ENCODE measurements at regions not wholly inside any gene's neighbourhood (a gene's known extent, or its start where the extent isn't known, plus 50 kb on each side); places are given as distances from the start of the nearest gene placed in this dataset.

DNA sequence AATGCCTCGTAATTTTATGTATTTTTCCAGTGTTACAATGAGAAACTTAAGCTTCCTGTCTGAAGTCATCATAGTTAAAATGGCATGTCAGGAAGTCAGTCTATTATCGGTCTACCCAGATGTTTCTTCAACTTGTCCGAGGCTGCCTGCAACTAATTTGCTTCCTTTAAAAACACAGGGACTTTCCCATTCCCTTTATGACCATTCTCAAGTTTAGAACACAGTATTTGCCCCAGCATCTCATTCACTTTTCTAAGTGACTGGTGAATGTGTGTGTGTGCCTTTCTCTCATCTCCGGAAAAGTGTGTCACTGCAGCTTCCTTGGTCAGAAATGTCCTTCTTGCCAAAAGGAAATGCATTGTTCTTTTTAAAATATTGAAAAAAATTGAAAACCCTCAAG lies 466.6 kb downstream of the RAP2B start:
- TF ChIP-seq CTCF (IDR thresholded peaks at IDR 0.05; ENCODE audit: poor library complexity), result no peak
- TF ChIP-seq EZH2phosphoT487 (IDR thresholded peaks at IDR 0.05; ENCODE audit: low read depth, severe bottlenecking, unreplicated experiment), result no peak
- TF ChIP-seq EZH2 (IDR thresholded peaks at IDR 0.05; ENCODE audit: borderline replicate concordance), result no peak
- Histone ChIP-seq H3K79me2 (no peaks in the 10 kb centered on the region), H3K9me2 (replicated peaks; ENCODE audit: insufficient read depth) (no peaks in the 10 kb centered on the region), H3K27me3 (no peaks in the 10 kb centered on the region), H3K4me1 (ENCODE audit: insufficient read depth) (no peaks in the 10 kb centered on the region), H3K4me3 (no peak overlapping the region), H3K36me3 (replicated peaks; ENCODE audit: insufficient read depth, low read depth) (no peaks in the 10 kb centered on the region), H3K4me2 (no peak overlapping the region), H3K9me3 (ENCODE audit: low read depth) (no peaks in the 10 kb centered on the region), H4K20me1 (ENCODE audit: insufficient read depth, poor library complexity, severe bottlenecking) (no peaks in the 10 kb centered on the region), H2AFZ (no peak overlapping the region), H3K27ac (no peak overlapping the region)
- WGBS (ENCODE audit: low lambda C conversion rate, missing lambda C conversion rate), result 73% methylated on average over 4 of the region's 4 CpGs
- no peak for DNase-seq (ENCODE audit: low spot score)

DNA sequence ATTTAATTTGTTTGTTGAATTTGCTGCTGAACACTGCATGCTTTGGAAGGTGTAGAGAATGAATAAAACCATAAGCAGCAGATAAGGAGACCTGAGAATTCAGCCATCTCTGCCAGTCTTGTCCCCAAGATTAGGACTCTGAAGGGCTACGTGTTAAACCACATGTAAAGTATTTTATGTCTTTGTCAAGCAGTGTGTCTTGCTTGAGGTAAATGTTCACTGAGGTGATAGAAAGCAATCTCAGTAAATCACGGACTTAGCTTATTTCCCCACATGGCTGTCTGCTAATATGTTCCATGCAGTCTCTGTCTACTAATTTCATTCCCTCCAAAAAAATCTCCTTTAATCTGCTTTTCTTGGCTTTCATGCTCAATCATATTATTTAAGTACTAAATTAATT lies 467.1 kb downstream of the RAP2B start:
- TF ChIP-seq EZH2phosphoT487 (IDR thresholded peaks at IDR 0.05; ENCODE audit: low read depth, severe bottlenecking, unreplicated experiment), result no peak
- TF ChIP-seq CTCF (IDR thresholded peaks at IDR 0.05; ENCODE audit: poor library complexity), result no peak
- no peak for TF ChIP-seq EZH2 (IDR thresholded peaks at IDR 0.05; ENCODE audit: borderline replicate concordance)

DNA sequence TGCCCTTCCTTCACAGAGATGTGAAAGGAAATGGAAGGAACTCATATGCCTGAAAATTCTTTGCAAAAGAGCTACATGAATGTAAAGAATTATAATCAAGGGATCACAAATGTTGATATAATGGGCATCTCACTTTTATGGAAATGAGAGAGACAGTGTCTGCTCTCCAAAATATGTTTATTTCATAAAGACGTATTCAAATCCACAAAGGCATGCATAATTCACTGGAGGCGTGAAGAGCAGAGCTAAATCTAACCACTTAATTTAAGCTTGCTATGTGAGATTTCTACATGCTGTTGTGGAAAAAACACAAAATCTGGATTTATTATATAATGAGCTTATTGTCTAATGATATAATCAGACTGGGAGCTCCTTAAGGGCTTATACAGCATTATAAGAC lies 469.1 kb downstream of the RAP2B start:
- Histone ChIP-seq H3K4me2 (no peak overlapping the region), H3K27me3 (no peaks in the 10 kb centered on the region), H3K4me1 (ENCODE audit: insufficient read depth) (no peaks in the 10 kb centered on the region), H3K36me3 (replicated peaks; ENCODE audit: insufficient read depth, low read depth) (no peaks in the 10 kb centered on the region), H2AFZ (no peak overlapping the region), H3K4me3 (no peak overlapping the region), H4K20me1 (ENCODE audit: insufficient read depth, poor library complexity, severe bottlenecking) (no peaks in the 10 kb centered on the region), H3K9me3 (ENCODE audit: low read depth) (no peaks in the 10 kb centered on the region), H3K9me2 (replicated peaks; ENCODE audit: insufficient read depth) (no peaks in the 10 kb centered on the region), H3K27ac (no peak overlapping the region), H3K79me2 (no peaks in the 10 kb centered on the region)
- no peak for TF ChIP-seq CTCF (IDR thresholded peaks at IDR 0.05; ENCODE audit: poor library complexity)
- TF ChIP-seq EZH2phosphoT487 (IDR thresholded peaks at IDR 0.05; ENCODE audit: low read depth, severe bottlenecking, unreplicated experiment), result no peak
- TF ChIP-seq EZH2 (IDR thresholded peaks at IDR 0.05; ENCODE audit: borderline replicate concordance), result no peak
- 93% methylated on average over 2 of the region's 2 CpGs for WGBS (ENCODE audit: low lambda C conversion rate, missing lambda C conversion rate)
- DNase-seq (ENCODE audit: low spot score), result no peak

More for the DNA sequence above, 467.1 kb downstream of the RAP2B start:
- H2AFZ ChIP-seq, result no peak overlapping the region
- no peak overlapping the region for H3K27ac ChIP-seq
- no peaks in the 10 kb centered on the region for H3K27me3 ChIP-seq
- no peaks in the 10 kb centered on the region for H3K9me3 ChIP-seq (ENCODE audit: low read depth)
- no peaks in the 10 kb centered on the region for H3K36me3 ChIP-seq (replicated peaks; ENCODE audit: insufficient read depth, low read depth)
- no peaks in the 10 kb centered on the region for H4K20me1 ChIP-seq (ENCODE audit: insufficient read depth, poor library complexity, severe bottlenecking)
- H3K4me3 ChIP-seq, result no peak overlapping the region
- H3K4me1 ChIP-seq (ENCODE audit: insufficient read depth), result no peaks in the 10 kb centered on the region
- H3K79me2 ChIP-seq, result no peaks in the 10 kb centered on the region
- H3K9me2 ChIP-seq (replicated peaks; ENCODE audit: insufficient read depth), result no peaks in the 10 kb centered on the region
- H3K4me2 ChIP-seq, result no peak overlapping the region
- 97% methylated on average over 2 of the region's 2 CpGs for WGBS (ENCODE audit: low lambda C conversion rate, missing lambda C conversion rate)
- no peak for DNase-seq (ENCODE audit: low spot score)

DNA sequence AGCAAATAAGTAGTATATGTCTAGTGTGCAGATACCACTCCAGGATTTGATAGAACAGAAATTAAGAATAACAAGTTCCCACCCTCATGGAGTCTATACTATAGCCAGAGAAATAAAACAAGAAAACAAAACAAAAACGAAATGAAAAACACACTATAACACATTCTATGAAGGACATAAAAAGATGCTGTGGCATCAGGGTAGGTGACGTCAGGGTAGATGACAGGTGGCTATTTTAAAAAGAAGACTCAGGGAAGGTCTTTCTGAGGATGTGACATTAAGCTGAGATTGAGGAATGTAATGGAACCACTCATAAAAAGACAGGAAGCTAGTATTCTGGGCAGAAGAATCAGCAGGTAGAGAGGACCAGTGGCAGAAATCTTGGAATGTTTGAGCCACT lies 469.6 kb downstream of the RAP2B start:
- H3K4me2 ChIP-seq, result no peak overlapping the region
- no peaks in the 10 kb centered on the region for H3K9me3 ChIP-seq (ENCODE audit: low read depth)
- H3K27me3 ChIP-seq, result no peaks in the 10 kb centered on the region
- H3K36me3 ChIP-seq (replicated peaks; ENCODE audit: insufficient read depth, low read depth), result no peaks in the 10 kb centered on the region
- H2AFZ ChIP-seq, result no peak overlapping the region
- H3K27ac ChIP-seq, result no peak overlapping the region
- no peaks in the 10 kb centered on the region for H4K20me1 ChIP-seq (ENCODE audit: insufficient read depth, poor library complexity, severe bottlenecking)
- H3K4me1 ChIP-seq (ENCODE audit: insufficient read depth), result no peaks in the 10 kb centered on the region
- no peaks in the 10 kb centered on the region for H3K9me2 ChIP-seq (replicated peaks; ENCODE audit: insufficient read depth)
- DNase-seq (ENCODE audit: low spot score), result no peak
- no peaks in the 10 kb centered on the region for H3K79me2 ChIP-seq
- H3K4me3 ChIP-seq, result no peak overlapping the region
- 89% methylated on average over 2 of the region's 2 CpGs for WGBS (ENCODE audit: low lambda C conversion rate, missing lambda C conversion rate)
- TF ChIP-seq CTCF (IDR thresholded peaks at IDR 0.05; ENCODE audit: poor library complexity), result no peak
- TF ChIP-seq EZH2phosphoT487 (IDR thresholded peaks at IDR 0.05; ENCODE audit: low read depth, severe bottlenecking, unreplicated experiment), result no peak
- no peak for TF ChIP-seq EZH2 (IDR thresholded peaks at IDR 0.05; ENCODE audit: borderline replicate concordance)
